ENCODE measurements at regions not wholly inside any gene's neighbourhood (a gene's known extent, or its start where the extent isn't known, plus 50 kb on each side); places are given as distances from the start of the nearest gene placed in this dataset.

DNA sequence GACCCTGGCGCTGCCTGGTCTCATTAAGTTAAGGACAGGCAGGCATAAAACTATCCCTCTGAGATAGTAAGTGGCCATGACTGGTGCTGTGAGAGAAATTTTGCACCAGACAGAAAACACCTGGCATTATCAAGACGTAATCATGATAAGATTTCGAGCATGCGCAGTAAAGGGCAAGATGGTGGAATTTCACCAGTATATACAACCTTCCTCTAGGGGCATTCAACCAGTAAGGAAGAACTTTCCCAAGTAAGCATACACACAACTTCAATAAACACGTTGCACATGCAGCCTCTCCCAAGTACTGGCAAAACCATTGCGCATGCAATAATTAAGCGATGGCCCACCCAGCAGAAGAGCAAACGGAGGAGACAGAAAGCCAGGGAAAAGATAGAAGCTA is 1376.4 kb upstream of the CRIM1 start:
- no peak for DNase-seq

DNA sequence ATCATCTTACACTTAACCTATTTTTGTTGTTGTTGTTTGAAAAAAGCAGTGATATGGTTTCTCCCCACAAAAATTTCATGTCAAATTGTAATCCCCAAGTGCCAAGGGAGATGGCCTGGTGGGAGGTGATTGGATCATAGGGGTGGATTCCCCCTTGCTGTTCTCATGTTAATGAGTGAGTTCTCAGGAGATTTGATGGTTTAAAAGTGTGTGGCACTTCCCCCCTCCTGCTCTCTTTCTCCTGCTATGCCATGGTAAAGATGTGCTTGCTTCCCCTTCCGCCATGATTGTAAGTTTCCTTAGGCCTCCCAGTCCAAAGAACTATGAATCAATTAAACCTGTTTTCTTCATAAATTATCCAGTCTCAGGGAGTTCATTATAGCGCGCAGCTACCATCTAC is 1362.7 kb upstream of the FAM98A start:
- no peak for DNase-seq

DNA sequence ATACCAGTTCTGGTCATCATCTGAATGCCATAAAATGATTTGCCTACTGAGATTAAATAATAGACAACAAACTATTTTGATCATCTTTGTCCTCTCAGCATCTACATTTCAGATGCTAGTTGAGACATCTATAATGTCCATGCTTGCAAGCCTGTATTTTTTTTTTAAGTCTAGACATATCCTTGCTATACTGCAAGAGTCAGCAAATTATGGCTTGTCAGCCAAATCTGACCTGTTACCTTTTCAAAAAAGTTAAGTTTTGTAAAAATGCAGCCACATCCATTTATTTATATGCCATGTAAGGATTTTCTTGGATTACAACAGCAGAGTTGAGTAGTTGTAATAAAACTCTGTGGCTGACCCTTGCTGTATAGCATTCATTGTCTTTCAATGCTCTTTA is 1355.7 kb upstream of the FAM98A start:
- DNase-seq: no peak

DNA sequence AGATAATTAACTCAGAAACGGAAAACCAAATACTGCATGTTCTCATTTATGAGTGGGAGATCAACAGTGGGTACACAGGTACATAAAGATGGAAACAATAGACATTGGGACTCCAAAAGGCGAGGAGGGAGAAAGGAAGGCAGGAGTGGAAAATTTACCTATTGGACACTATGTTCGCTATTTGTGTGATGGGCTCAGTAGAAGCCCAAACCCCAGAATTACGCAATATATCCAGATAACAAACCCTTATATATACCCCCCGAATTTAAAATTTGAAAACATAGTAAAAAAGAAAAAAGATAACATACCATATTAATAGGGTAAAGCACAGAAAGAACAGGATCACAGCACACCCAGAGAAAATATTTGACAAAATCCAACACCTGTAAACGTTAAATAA is 1351.7 kb upstream of the FAM98A start:
- DNase-seq: no peak

DNA sequence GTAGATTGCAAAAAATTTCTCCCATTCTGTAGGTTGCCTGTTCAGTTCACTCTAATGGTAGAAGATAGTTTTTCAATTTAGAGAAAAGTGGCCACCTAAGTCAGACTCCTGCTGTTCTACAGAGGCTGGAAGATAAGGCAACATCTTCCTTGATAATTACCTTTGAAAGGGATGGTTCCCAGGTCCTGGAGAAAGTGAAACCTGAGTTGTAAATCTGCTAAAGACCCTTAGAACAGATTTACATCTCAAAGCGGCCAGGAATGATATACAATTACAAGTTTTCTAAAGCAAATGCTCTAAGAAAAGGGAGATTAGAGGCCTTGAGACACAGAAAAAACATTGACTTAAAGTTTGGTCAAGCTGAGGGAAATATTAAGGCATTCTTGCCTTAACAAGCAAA is 1350.2 kb upstream of the FAM98A start:
- DNase-seq: no peak

DNA sequence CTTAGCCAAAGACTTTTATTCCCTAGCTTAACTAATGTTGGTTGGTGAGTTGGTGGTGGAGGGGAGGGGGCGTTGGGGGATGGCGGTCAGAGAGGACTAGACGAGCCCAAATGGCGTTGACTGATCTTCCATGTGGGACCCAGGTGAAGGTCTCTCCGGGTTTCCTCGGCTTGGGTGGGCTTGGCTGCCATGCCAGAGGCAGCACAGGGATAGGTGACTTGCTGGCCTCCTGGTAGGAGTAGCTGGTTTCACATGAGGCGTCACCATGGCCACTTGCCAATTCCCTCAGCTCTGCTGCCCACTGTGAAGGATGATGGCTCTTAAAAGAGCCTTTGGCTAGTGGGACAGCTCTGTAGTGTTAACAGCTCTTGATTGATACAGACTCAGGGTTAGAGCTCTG is 1337.0 kb upstream of the FAM98A start:
- no peak for DNase-seq

DNA sequence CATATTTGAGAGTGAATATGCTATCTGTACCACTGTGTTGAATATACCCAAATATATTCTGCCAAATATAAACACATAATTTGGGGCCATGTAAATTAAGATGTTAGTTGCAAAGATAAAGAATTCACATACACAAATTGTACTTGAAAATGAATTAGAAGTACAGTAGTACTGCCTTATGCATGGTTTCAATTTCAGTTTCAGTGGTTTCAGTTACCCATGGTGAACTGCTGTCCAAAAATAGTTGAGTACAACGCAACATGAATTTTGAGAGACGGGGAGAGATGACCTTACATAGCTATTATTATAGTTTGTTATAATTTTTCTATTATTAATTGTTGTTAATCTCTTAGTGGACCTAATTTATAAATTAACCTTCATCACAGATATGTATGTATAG is 1313.0 kb upstream of the FAM98A start:
- no peak for DNase-seq

DNA sequence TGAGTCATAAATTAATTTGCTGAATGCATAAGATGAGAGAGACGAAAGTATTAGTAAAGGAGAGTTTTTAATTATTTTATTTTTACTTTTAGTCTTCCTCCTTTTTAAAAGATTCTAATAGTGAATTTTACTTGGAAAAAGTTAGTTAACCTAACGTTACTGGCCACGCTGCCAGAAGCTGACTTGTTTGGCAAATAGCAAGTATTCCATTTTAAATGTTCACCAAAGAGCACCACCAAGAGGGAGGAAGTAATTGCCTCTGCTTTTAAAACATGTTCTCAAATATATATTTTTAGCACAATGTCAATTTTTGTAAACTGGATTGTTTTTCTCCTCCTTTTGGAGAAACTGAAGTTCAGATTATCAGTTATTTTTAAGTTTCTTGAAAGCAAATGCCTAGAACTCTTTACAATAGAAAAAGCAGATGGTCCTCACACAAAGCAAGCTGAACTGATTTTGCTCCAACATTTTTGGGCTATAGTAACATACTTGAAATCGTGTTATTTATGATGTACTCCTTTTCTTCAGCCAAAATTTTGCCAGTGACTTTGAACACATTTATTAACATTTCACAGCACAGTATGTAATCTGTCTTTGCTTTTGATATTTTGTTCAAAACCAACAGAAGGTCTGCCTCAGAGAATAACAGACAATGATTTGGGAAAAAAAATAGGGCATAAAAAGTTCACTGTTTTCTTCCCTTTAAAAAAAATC is 1311.0 kb upstream of the FAM98A start:
- DNase-seq: peak; percentile 3 to 48 (median 45)

DNA sequence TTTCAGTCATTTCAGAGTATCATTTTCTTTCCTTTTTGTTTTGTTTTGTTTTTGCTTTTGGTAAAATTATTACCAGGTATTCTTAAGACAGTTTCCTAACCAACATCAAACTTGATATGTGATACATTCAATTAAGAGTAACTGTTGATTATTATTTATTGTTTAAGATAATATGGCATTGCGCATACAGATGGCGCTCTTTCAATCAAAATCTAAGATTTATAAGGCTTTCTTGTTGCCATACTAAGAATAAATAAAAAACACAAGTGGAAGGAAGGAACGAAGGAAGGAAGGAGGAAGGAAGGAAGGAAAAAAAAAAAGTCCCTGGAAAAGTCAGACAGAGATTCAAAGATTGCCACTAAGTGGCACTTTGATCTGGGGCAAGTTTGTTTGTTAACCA is 1308.7 kb upstream of the FAM98A start:
- DNase-seq: no peak

DNA sequence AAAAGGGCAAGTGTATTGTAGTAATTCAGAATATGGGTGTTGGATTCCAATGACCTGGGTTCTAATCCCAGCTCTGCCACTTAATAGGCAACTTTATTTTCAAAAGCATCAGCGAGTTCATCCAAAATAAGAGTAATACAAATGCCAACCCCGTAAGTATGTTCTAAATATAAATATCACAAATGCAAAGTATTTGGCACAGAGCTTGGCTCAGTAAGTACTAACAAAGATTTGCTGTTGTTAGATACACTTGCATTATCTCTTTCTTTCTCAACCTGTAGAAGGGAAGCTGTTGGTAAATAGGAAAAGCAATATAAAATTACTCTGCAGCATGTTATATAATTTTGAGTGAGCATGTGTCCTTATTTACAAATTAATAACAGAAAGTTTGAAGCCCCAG is 1302.6 kb upstream of the FAM98A start:
- DNase-seq: no peak

DNA sequence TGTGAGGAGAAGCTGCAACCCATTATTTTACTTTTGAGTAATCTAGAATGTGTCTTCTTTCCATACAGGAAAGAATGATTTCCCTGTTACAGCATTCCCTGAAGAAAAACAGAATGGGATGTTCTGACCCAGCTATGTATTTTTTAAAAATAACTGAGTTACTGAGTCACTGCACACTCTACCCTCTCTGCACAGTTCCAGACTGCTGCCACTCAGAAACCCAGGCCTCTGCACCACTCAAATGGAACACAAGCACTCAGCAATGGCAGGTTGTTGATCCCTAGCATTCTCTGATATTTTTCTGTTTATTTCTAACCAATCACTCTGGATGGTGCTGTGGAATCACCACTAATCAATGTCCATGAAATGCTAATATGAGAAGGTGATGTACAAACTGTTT is 1300.0 kb upstream of the FAM98A start:
- no peak for DNase-seq

DNA sequence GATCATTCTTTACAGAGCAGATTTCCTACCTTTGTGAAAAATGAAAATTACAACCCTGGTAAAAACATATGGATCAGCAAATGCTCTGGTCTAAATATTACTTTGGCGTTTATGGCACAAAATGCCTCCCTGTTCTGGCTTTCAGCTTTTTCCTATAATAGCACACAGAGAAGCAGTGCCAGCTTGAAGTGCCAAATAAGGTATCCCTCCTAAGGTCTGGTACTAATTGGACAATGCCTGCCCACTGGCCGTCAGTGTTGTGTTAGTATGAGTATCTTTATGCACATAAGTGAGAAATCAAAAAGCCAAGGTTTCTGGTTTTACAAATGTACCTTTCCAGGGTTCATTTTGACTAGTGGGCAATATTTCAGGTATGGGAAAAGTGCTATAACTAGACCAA is 1293.7 kb upstream of the FAM98A start:
- DNase-seq: no peak

DNA sequence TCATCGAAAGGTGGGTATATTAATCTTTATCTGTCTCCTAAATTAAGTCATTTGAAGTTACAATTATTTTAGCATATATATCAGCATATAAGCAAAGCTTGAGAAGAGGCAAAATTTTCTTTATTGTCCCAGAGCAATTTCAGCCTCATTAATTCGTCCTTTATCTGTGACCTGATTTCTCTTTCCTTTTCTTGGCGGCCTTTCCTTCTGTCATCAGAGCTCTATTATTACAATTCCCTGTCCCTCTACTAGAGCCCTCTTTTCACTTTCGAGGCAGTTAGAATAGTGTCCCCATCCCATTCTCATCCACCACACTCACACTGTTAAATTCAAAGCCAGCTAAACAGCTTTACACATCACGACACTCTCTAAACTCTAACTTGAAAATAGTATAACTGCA is 1293.2 kb upstream of the FAM98A start:
- no peak for DNase-seq

DNA sequence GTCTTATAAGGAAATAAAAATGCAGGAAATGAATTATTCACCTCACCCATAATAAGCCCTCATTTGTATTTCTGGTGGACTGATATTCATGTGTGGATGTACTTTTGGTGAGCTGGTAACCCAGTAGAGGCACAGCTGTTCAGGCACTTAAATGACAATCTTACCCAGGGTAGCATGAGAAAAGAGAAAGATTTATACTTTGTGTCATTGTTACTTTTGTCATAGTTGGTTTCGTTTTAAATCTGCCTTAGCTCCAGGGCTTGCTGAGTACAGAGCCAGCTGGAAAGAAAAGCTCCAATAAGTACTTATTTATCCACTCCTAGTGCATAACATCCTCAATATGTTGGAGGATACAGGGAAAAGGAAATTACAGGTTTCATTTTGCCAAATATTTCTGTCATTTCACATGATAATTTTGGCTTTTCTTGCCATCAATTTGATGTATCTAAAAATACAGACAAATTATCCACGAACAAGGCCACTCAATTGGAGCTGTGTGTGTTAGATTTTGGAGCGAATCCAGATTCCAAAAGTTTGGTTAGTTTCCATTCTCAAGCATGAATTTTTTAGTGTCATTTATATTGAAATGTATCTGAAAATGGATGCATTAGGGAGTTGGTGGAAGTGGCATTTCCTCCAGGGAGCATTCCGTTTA is 1276.1 kb upstream of the FAM98A start:
- peak; percentile 6 to 52 (median 38) for DNase-seq

DNA sequence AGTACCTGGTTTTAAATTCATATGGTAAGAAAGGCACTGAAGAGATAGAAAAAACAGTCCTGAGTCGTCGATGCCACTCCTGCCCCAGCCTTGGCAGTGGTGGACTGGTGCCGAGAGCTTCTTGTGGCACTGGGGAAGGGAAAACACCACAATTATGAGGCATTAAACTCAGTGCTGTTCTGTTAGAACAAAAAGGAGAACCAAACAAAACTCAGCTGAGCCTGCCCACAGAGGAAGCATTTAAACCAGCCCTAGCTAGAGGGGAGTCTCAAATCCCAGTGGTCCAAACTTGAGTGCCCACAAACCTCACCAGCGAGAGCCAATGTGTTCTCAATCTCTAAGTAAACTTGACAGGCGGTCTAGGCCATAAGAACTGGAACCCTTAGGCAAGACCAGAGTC is 1254.5 kb upstream of the FAM98A start:
- DNase-seq: no peak

DNA sequence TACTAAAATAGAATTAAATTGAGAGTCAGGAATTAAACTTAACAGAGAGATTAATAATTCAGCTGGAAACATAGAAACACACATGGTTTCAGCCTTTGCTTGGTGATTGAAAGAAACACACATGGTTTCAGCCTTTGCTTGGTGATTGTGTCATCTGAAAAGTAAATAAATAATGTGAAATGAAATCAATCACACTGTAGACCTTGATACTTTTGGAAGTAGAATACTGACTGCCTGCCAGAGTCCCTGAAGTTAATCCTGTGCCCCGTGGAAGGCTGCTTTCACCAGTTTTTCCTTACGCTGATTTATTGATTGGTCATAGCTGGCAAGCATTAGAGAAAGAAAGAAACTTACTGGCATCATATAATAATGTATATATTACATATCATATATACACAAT is 1252.7 kb upstream of the FAM98A start:
- no peak for DNase-seq

DNA sequence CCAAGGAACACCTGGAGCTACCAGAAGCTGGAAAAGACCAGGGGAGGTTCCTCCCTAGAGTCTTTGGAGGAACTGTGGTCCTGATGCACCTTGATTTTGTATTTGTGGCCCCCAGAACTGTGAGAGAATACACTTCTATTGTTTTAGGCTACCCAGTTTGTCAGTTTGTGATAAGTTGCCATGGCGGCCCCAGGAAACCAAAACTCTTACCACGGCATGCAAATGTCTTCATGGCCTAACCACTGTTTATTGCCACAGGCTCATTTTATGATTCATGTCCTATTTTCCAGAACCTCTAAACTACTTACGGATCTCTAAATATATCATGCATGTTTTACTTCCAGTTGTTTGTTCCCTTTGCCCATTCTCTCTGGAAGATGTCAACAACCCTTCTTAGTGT is 1250.7 kb upstream of the FAM98A start:
- no peak for DNase-seq

DNA sequence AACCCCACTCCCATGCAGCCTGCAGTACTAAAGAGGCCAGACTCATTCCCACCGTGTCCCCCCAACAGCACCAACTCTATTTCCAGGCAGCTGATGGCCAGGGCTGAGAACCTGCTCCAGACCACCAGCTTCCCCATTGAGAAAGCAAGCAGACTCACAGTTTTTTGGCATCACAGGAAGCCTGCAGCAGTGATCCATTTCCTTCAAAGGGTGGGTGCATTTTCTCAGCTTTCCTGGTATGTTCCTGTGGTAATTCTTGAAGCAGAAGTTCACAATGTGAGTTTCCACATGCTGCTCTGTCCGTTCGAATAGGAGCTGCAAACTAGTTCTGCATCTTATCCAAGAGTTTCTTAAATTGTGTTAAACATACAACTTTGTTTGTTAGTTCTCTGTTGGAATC is 1249.6 kb upstream of the FAM98A start:
- DNase-seq: no peak

DNA sequence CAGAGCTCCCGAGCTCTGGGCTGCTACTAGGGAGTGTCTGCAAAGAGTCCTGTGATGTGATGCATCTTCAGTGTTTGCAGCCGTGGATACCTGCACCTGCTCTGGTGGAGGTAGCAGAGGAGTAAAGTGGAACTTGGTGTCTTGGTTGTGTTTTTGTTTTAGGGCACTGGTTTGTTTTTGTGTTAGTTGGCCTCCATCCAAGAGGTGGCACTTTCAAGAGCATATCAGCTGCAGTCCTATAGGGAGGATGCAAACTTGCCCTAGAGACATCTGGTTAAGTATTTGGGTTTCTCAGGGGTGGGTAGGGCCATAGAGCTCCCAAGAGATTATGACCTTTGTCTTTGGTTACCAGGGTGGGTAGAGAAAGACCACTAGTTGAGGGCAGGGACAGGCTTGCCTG is 1249.0 kb upstream of the FAM98A start:
- DNase-seq: no peak

DNA sequence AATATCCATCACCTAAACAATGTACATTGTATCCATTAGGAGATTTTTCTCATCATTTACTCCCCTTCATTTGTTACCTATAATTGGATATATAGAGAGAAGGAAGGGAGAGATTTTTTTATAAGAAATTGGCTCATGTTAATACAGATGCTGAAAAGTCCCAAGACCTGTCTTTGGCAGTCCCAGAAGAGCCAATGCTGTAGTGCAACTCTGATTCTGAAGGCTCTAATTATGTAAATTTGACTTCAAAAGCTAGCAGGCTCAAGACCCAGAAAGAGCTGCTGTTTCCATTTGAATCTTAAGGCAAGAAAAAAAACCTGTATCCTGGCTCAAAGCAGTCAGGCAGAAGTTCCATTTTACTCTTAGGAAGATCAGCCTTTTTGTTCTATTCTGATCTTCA is 1245.5 kb upstream of the FAM98A start:
- DNase-seq: no peak

DNA sequence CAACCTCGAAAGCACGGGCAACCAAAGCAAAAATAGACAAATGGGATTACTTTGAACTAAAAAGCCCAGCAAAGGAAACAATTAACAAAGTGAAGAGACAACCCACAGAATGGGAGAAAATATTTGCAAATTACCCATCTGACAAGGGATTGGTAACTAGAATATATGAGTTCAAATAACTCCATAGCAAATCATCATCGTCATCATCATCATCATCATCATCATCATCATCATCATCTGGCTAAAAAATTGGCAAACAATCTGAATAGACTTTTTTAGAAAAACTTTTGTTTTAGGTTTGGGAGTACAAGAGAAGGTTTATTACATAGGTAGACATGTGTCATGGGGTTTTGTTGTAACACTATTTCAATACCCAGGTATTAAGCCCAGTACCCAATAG is 1239.3 kb upstream of the FAM98A start:
- no peak for DNase-seq

DNA sequence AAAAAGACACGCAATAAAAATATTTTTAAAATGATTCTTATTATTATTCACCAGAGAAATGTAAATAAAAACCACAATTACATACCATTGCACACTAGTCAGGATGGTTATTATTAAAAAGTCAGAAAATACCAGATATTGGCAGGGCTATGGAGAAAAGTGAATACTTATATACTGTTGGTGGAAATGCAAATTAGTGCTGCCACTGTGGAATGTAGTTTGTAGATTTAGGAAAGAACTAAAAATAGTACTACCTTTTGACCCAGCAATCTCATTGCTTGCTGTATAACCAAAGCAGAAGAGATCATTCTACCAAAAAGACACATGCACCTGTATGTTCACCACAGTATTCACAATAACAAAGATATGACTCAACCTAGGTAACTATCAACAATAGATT is 1237.3 kb upstream of the FAM98A start:
- no peak for DNase-seq

DNA sequence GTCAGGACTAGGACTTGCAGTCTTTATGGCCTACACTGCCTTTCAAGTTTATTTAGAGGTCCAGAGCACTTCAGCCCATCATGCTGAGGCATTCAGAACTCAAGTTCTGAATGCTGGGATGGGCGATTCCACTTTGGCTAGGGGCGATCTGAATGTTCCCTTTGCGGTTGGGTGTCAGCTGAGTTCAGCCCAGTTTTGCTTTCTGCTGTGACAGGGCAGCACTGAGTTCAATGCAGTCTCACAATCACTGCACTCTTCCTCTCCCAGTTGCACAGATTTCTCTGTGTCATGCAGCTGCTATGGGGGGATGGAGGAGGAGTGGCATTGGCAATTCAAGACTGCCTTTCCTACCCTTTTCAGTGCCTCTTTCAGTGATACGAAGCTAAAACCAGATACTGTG is 1232.0 kb upstream of the FAM98A start:
- no peak for DNase-seq

DNA sequence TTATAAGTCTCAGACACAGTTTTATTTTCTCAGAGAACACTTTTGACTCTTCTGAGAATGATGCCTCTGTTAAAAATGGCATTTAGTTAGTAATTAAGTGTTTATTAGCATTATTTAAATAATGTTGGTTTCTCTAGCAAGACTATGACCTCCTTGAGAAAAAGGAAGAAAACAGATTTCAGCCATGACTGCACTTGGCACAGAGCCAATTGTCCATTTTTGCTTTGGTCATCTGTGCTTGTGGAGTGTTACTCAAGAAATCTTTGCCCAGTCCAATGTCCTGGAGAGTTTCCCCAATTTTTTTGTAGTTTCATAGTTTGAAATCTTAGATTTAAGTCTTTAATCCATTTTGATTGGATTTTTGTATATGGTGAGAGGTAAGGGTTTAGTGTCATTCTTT is 1229.4 kb upstream of the FAM98A start:
- no peak for DNase-seq

All from muscle of back (tissue), 3 donors.